Suppressor macrophage treated with lipopolysaccharide for 4 hours (primary cell): ENCODE measurements at regions not wholly inside any gene's neighbourhood (a gene's known extent, or its start where the extent isn't known, plus 50 kb on each side); places are given as distances from the start of the nearest gene placed in this dataset.

Source experiments
- DNase-seq: peaks from one replicate; pipeline ENCODE4 v3.0.0-alpha.2; 2020

DNA sequence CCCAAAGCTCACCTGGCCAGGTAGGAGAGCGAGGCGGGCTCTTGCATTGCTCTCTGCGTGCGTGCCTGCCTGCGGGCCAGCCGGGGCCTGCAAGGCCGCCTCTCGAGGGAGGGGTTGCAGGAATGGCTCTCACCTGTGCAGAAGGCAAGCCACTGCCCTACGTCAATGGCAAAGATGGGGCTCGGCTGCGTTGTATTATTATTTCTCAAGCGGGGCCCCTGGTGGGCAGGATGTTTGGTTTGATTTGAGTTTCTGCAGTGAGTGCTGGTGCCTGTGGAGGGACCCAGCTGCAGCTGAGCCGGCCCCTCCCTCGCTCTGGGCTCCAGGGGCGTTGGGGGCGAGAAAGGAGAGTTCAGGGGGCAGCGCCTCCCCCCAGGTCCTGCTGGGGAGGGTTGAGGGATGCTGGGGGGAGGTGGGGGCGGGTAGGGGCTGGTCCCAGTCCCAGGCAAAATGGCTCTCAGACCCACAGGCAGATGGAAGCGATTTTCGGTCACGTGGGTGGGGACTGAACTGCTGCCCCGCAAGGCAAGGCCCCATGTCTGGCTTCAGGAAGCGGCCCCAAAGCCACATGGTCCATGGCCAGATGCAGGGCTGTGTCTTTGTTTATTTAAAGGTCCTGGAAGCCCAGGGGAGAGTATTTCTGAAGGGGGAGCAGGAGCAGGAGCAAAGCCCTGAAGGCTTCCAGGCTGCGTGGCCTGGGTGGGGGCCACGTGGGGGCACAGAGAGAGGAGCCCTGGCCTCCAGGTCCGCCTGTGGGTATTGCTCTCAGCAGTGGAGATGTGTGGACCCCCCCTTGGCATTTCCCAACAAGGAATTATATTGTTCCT lies 338.8 kb downstream of the SEC14L1 start:
- DNase-seq = no peak

- DNase-seq = no peak
Observed at GRCh38 chr17:77480199-77480508, 339.4 kb downstream of the SEC14L1 start.

- no peak for DNase-seq
Observed at GRCh38 chr17:77480509-77481215, 339.9 kb downstream of the SEC14L1 start.

DNA sequence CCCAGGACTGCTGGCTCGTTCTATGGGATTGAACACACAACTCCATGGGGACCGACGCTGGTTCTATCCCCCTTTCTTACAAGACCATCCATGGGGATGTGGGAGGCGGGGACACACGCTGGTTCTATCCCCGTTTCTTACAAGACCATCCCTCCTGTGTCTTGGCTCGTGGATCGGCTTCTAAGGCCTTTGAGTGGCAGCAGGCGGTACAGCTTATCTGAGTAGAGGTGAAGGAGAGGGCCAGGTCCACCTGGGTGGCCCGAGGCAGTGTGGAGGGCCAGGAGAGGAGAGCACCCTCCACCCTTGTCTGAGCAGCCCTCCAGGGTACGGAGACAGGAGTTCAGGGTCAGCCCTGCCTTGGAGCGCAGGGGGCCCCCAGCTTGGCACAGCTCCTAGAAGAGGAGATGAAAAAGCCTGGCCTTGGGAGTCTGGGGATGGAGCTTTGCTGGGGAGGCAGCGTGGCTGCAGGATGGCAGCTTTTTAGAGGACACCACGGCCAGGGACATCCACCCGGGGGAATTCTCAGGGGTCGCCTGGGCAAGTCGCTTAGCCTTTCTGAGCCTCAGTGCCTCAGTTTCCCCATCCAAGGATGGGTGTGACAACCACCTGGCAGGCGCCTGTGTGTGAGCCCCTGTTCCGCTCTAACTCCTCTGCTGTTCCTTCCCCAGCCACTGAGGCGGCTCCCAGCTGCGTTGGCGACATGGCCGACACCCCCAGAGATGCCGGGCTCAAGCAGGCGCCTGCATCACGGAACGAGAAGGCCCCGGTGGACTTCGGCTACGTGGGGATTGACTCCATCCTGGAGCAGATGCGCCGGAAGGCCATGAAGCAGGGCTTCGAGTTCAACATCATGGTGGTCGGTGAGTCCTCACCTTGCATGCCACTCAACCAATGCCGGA lies 341.0 kb downstream of the SEC14L1 start:
- no peak for DNase-seq

DNA sequence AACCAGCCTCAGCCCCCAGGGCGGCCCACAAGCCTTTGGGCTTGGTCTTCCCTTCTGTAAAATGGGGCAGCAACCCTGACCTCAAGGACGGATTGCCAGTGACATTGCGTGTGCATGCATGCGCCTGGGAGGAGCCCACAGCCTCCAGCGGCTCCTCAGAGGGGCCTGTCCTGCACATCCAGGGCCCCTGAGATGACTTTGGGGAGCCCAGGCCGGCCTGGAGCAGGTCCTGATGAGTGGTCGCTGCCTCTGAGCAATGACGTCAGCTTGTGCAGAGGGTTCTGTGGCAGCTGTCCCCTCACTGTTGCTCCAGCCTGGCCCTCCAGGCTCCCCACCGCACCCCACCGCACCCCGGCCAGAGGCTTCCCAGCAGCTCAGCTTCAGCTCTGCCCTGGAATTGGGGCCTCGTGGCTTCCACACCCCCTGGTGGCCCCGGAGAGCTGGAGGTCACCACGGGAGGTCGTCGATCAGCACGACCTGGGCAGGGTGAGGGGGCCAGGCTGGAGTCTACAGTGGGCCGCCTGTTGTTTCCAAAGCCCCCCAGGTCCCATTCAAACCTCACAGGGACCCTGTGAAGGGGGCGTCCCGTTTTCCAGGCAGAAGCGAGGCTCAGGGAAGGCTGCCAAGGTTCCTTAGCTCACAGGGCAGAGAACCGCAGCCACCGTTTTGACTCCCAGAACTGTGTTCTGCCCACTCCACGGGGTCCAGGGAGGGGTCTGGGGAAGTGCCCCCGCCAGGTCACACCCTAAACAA lies 341.8 kb downstream of the SEC14L1 start:
- DNase-seq = no peak

DNA sequence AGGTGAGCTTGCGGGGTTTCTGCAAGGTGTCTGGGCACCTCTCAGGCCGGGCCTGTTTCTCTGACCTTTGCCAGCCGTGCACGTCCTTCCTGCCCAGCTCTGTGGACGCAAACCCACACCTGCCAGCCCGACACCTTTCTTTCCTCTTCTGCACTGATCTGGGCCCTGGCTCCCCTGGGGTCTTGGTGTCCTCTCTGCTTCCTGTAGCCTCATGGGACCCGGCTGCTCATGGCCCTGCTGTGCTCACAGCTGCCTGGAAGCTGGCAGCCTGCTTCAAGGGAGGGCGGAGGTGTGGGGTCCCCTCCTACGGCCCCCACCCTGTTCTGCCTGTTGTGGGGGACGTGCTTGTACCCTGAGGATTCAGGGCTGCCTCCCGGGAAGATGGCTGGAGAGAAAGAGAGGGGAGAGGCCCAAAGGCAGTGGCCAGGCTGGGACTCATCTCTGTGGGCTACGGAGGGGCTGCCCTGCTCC lies 342.4 kb downstream of the SEC14L1 start:
- no peak for DNase-seq

DNA sequence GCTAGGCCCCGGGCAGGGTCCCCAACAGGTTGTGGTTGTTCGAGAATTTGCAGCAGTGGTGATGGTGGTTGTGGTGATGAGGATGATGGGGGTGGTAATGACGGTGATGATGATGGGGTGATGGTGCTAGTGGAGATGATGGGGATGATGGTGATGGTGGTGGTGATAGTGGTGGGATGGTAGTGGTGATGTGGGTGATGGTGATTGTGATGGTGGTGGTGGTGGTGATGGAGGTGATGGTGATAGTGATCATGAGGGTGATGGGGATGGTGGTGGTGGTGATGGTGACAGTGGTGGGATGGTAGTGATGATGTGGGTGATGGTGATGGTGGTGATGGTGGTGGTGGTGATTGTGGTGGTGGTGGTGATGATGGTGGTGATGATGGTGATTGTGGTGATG lies 343.3 kb downstream of the SEC14L1 start:
- no peak for DNase-seq

- no peak for DNase-seq
Observed at GRCh38 chr17:77485089-77485833, 344.5 kb downstream of the SEC14L1 start.

DNA sequence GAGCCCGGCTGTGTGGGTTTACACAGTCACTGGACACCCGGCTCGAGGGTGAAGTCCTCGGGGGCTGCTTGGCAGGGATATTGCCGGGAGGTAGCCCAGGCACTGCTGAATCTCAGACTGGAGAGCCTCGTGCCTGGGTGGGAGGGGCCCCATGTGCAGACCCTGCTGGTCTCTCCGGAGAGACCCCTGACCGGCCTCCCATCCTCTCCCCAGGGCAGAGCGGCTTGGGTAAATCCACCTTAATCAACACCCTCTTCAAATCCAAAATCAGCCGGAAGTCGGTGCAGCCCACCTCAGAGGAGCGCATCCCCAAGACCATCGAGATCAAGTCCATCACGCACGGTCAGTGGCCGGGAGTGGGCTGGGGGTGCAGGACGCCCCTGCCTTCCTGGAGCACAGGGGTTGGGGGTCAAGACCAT lies 346.5 kb downstream of the SEC14L1 start:
- DNase-seq = no peak

DNA sequence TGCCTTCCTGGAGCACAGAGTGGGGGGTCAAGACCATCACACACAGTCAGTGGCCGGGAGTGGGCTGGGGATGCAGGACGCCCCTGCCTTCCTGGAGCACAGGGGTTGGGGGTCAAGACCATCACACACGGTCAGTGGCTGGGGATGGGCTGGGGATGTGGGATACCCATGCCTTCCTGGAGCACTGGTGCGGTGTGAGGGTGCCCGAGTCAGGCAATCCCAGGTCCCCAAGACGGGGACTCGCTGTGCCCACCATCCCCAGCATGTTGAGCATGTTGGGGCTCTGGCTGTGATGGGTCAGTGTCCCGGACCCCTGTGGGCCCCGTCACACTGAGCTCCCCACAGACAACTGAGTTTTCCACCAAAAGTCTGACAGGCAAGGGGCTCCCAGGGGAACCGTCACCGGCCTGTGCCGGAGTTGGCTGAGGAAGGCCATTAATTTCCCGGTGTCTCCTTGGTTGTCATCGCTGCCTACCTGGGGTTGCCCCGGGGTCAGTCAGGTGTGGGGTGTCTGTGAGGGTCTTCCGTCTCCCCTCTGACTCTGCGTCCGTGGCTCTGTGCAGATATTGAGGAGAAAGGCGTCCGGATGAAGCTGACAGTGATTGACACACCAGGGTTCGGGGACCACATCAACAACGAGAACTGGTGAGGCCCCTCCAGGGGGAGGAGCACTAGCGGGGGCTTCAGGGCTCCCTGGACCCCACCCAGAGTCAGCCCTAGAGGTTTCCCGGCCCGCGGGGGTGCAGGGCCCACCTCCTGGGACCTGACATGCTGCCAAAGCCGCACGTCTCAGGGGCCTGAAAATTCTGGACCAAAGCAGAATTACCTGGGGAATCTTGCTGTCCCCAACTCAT lies 347.1 kb downstream of the SEC14L1 start:
- no peak for DNase-seq

- no peak for DNase-seq
Observed at GRCh38 chr17:77488531-77489238, 347.9 kb downstream of the SEC14L1 start.

DNA sequence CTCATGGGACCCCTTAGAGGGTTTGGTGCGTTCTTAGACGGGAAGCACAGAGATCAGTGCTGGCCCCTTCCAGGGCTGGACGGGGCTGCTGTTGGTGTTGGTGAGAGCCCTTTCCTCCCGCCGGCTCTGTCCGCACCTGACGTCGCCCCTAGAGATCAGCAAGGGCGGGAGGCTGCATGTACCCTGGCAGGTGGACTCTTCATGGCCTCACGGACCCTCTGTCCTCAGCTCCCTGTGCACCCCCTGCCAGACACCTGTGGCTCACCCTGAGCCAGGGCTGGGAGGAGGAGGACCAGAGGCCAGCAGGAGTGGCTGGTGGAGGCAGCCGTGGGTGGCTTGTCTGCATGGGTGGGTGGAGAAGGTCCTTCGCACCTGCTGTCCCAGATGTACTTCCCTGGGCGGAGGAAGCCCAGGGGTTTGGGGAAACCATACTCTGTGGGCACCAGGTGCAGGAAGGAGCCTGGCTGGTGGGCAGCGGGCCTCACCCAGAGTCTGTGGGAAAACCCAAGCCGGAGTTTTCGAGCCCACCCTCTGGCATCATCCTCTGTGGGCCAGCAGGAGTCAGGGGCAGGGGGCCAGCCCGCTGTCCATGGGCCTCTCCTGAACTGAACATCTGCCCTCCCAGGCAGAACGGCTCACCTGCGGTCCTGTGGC lies 348.6 kb downstream of the SEC14L1 start:
- no peak for DNase-seq

DNA sequence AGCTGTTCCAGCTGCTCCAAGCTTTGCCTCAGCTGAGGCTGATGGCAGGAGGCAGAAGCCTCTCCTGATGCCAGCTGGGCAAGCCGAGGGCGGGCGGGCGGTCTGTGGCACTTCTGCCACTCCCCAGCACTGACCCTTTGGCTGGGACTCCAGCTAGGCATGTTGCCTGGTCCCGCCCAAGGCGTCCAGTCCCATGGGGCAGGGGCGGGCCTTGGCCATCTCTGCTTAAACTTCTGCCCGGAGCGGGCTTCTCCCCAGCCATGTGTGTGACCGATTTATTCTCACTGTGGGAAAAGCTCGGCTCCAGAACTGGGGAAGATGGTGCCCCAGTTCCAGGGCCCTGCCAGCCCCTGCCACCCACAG lies 349.1 kb downstream of the SEC14L1 start:
- DNase-seq = no peak

- no peak for DNase-seq
Observed at GRCh38 chr17:77490361-77491183, 349.8 kb downstream of the SEC14L1 start.

- DNase-seq = no peak
Observed at GRCh38 chr17:77491921-77492445, 351.2 kb downstream of the SEC14L1 start.

DNA sequence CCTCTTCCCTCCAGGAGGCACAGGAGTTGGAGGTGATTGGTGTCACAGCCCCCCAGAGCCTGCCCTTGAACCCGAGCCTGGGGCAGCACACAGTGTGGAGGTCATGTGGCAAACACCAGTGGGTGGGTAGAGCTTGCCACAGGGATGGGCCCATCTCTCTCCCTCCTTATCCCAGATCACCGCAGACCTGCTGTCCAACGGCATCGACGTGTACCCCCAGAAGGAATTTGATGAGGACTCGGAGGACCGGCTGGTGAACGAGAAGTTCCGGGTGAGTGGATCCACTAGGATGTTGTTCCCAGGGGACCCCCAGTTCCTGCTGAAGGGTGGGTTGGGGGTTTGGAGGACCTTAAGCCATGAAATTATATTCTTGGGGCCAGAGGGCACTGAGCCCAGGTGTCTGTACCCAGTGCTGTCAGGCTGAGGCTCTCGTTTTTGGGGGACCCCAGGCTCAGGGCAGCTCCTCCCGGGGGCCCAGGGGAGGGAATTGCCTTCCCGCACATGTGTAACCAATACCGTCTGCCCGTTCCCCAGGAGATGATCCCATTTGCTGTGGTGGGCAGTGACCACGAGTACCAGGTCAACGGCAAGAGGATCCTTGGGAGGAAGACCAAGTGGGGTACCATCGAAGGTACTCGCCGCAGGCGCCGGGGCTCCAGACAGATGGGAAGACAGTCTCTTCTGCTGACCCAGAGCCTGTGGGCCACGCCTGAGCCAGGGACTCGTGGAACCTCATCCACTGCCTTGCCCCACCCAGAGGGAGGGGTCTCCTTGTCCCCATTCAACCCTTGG lies 351.9 kb downstream of the SEC14L1 start:
- no peak for DNase-seq

DNA sequence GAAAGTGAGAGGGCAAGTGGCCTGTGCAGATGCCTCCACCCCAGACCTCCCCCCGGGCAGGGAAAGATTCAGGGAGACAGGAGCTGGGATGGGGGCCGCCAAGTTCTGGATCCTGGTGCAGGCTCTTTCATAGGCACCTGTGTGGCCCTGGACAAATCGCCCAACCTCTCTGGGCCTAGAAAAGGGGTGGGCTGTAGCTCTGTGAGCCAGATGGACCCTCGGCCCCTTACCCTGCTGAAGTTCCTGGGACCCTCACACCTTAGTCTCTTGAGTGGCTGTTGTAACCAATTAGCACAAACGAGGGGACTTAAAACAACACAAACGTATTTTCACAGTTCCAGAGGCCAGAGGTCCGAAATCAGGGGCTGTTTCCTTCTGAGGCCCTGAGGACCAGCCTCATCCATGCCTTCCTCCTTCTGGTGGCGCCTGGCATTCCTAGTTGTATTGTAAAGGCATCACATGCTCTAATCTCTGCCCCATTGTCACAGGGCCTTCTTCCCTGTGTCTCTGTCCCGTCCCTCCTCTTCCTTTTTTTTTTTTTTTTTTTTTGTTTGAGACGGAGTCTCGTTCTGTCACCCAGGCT lies 352.6 kb downstream of the SEC14L1 start:
- peak; percentile 66 for DNase-seq
